Fibroblast of lung (primary cell): ENCODE measurements at regions not wholly inside any gene's neighbourhood (a gene's known extent, or its start where the extent isn't known, plus 50 kb on each side); places are given as distances from the start of the nearest gene placed in this dataset.

Source experiments
- DNase-seq, 2 donors: peaks; one replicate each; pipeline versions ENCODE4 v3.0.0 to v3.0.0-alpha.2; 2010; ENCODE audit warnings: low read depth in 2 of 2
- H2AFZ ChIP-seq: 2 replicates; pipeline ENCODE4 v1.5.1; 2012; ENCODE audit warnings: low read length, control low read depth, inconsistent platforms
- H3K27ac ChIP-seq: 2 replicates; pipeline ENCODE4 v1.5.1; 2011; ENCODE audit warnings: low read length, control low read depth; ENCODE audit not compliant: insufficient read depth
- H3K27me3 ChIP-seq: 2 replicates; pipeline ENCODE4 v1.5.1; 2011; ENCODE audit warnings: mild to moderate bottlenecking, low read length; ENCODE audit not compliant: control insufficient read depth, insufficient read depth
- H3K36me3 ChIP-seq: 2 replicates; pipeline ENCODE4 v1.5.1; 2011; ENCODE audit warnings: low read length; ENCODE audit not compliant: control insufficient read depth, insufficient read depth
- H3K4me1 ChIP-seq: 2 replicates; pipeline ENCODE4 v1.5.1; 2011; ENCODE audit warnings: low read length; ENCODE audit not compliant: control insufficient read depth, insufficient read depth; ENCODE audit errors: extremely low read depth
- H3K4me2 ChIP-seq: 2 replicates; pipeline ENCODE4 v1.5.1; 2011; ENCODE audit warnings: low read length, control low read depth; ENCODE audit not compliant: insufficient read depth; ENCODE audit errors: extremely low read depth
- H3K4me3 ChIP-seq, 4 experiments: fragments of 200-600 bp in 1 of 4; sonication (generic) in 1 of 4; replicated peaks in 1 of 4; 2 replicates each; pipeline ENCODE4 v1.5.1; 2011 to 2016; ENCODE audit warnings: low read length in 4 of 4, low read depth in 3 of 4, mild to moderate bottlenecking in 3 of 4, control low read depth in 2 of 4, inconsistent platforms in 1 of 4, mixed read lengths in 1 of 4; ENCODE audit not compliant: insufficient read depth in 1 of 4; ENCODE audit errors: control extremely low read depth in 1 of 4
- H3K79me2 ChIP-seq: 2 replicates; pipeline ENCODE4 v1.5.1; 2012; ENCODE audit warnings: mild to moderate bottlenecking, low read length, inconsistent platforms; ENCODE audit not compliant: control insufficient read depth, insufficient read depth
- H3K9ac ChIP-seq: 2 replicates; pipeline ENCODE4 v1.5.1; 2011; ENCODE audit warnings: mild to moderate bottlenecking, low read length, control low read depth; ENCODE audit not compliant: insufficient read depth
- H3K9me3 ChIP-seq: 2 replicates; pipeline ENCODE4 v1.5.1; 2012; ENCODE audit warnings: low read depth, low read length; ENCODE audit not compliant: control insufficient read depth, insufficient read depth
- H4K20me1 ChIP-seq: 2 replicates; pipeline ENCODE4 v1.5.1; 2011; ENCODE audit warnings: low read length; ENCODE audit not compliant: control insufficient read depth, insufficient read depth; ENCODE audit errors: extremely low read depth
- EZH2 ChIP-seq: IDR thresholded peaks from 2 replicates; pipeline ENCODE4 v1.5.1; 2012; ENCODE audit warnings: low read length, control low read depth, mild to moderate bottlenecking; ENCODE audit errors: missing control alignments
- TF ChIP-seq, protein P1 (sequence below), 2 donors: IDR thresholded peaks in 1 of 2; conservative IDR thresholded peaks in 1 of 2; 1 replicate in 1 of 2; 2 replicates in 1 of 2; pipeline ENCODE4 v1.5.1; 2011 to 2012; ENCODE audit warnings: low read length in 2 of 2, control low read depth in 1 of 2, inconsistent platforms in 1 of 2, low read depth in 1 of 2, mild to moderate bottlenecking in 1 of 2

- H3K4me1 ChIP-seq: no peaks in the 10 kb centered on the region
- no peak overlapping the region for H3K4me2 ChIP-seq
- no peaks in the 10 kb centered on the region for H3K36me3 ChIP-seq
- TF ChIP-seq EZH2: no peak
- TF ChIP-seq, protein P1, sequence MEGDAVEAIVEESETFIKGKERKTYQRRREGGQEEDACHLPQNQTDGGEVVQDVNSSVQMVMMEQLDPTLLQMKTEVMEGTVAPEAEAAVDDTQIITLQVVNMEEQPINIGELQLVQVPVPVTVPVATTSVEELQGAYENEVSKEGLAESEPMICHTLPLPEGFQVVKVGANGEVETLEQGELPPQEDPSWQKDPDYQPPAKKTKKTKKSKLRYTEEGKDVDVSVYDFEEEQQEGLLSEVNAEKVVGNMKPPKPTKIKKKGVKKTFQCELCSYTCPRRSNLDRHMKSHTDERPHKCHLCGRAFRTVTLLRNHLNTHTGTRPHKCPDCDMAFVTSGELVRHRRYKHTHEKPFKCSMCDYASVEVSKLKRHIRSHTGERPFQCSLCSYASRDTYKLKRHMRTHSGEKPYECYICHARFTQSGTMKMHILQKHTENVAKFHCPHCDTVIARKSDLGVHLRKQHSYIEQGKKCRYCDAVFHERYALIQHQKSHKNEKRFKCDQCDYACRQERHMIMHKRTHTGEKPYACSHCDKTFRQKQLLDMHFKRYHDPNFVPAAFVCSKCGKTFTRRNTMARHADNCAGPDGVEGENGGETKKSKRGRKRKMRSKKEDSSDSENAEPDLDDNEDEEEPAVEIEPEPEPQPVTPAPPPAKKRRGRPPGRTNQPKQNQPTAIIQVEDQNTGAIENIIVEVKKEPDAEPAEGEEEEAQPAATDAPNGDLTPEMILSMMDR (conservative IDR thresholded peaks at IDR 0.05 in 1 of 2, IDR thresholded peaks at IDR 0.05 in 1 of 2; ENCODE audit: low read depth in 1 of 2, low read length in 2 of 2): no peak
- no peaks in the 10 kb centered on the region for H3K79me2 ChIP-seq
- no peaks in the 10 kb centered on the region for H3K9me3 ChIP-seq
- no peak overlapping the region for H2AFZ ChIP-seq
- no peak for DNase-seq
- no peaks in the 10 kb centered on the region for H3K27me3 ChIP-seq
- H3K4me3 ChIP-seq: no peak overlapping the region
- no peaks in the 10 kb centered on the region for H4K20me1 ChIP-seq
- H3K27ac ChIP-seq: no peak overlapping the region
- no peak overlapping the region for H3K9ac ChIP-seq
These were observed 202.6 kb upstream of the PRPS1L1 start for GRCh38 chr7:18230271-18230670.

GRCh38 chr7:18231854-18232253 lies 204.2 kb upstream of the PRPS1L1 start:
- no peak overlapping the region for H3K27ac ChIP-seq
- H2AFZ ChIP-seq: no peak overlapping the region
- no peak overlapping the region for H3K4me2 ChIP-seq
- no peak for DNase-seq
- H3K79me2 ChIP-seq: no peaks in the 10 kb centered on the region
- H4K20me1 ChIP-seq: no peaks in the 10 kb centered on the region
- H3K9ac ChIP-seq: no peak overlapping the region
- H3K4me1 ChIP-seq: no peaks in the 10 kb centered on the region
- H3K4me3 ChIP-seq: no peak overlapping the region
- H3K9me3 ChIP-seq: no peaks in the 10 kb centered on the region
- H3K36me3 ChIP-seq: no peaks in the 10 kb centered on the region
- TF ChIP-seq, protein P1 (conservative IDR thresholded peaks at IDR 0.05 in 1 of 2, IDR thresholded peaks at IDR 0.05 in 1 of 2; ENCODE audit: low read depth in 1 of 2, low read length in 2 of 2): no peak
- TF ChIP-seq EZH2: no peak
- H3K27me3 ChIP-seq: no peaks in the 10 kb centered on the region

DNA sequence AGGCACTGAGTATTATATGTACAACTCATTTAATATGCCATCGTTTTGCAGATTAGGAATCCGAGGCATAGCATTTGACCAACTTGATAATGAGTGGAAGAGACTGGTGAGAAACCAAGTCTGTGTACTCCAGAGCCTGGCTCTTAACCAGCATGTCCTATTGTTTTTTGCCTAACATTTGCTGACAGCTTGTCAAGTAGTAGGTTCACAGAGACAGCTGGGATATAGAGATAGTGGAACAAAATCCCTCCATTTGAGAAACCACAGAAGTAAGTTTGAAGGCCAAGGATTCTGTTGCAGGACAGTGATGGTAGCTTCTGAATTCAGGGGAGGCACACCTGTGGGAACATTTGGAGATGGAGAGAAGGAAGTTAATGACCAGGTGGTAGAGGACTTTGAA lies 206.9 kb upstream of the PRPS1L1 start:
- TF ChIP-seq, protein P1 (conservative IDR thresholded peaks at IDR 0.05 in 1 of 2, IDR thresholded peaks at IDR 0.05 in 1 of 2; ENCODE audit: low read depth in 1 of 2, low read length in 2 of 2): no peak
- no peak for TF ChIP-seq EZH2
- no peak for DNase-seq
- Histone ChIP-seq H3K4me2 (no peak overlapping the region), H3K9me3 (no peaks in the 10 kb centered on the region), H3K36me3 (no peaks in the 10 kb centered on the region), H3K9ac (no peak overlapping the region), H3K4me3 (no peak overlapping the region), H3K27ac (no peak overlapping the region), H3K27me3 (no peaks in the 10 kb centered on the region), H3K4me1 (no peaks in the 10 kb centered on the region), H2AFZ (no peak overlapping the region), H3K79me2 (no peaks in the 10 kb centered on the region), H4K20me1 (no peaks in the 10 kb centered on the region)
